ENCODE measurements at regions not wholly inside any gene's neighbourhood (a gene's known extent, or its start where the extent isn't known, plus 50 kb on each side); places are given as distances from the start of the nearest gene placed in this dataset.
A peak's percentile ranks its signal among the peaks of the same experiment; 100 is the strongest.

- Histone ChIP-seq H3K27me3 (ENCODE audit: control insufficient read depth, insufficient read depth, low read length, poor library complexity, severe bottlenecking) (no peaks in the 10 kb centered on the region), H3K4me3 (ENCODE audit: low read length) (no peak overlapping the region), H3K9ac (ENCODE audit: extremely low read depth, low read length, poor library complexity, severe bottlenecking) (no peak overlapping the region), H3K27ac (ENCODE audit: low read depth, low read length) (no peak overlapping the region), H3K9me3 (ENCODE audit: control insufficient read depth, low read length) (peaks cover 55% of the 10 kb centered on the region), H3K36me3 (ENCODE audit: control insufficient read depth, insufficient read depth, low read length) (no peaks in the 10 kb centered on the region), H3K4me1 (ENCODE audit: control insufficient read depth, insufficient read depth, low read length) (peaks cover 2% of the 10 kb centered on the region)
- no peaks in the 10 kb centered on the region for H3K4me1 Mint-ChIP-seq
- WGBS, 2 experiments (ENCODE audit: insufficient coverage in 1 of 2, insufficient read length in 1 of 2), result 79 to 82% methylated on average over 4 of the region's 4 CpGs
- TF ChIP-seq CTCF (conservative IDR thresholded peaks at IDR 0.05), result peak; percentile 81
- H3K9me3 Mint-ChIP-seq, result peaks cover 46% of the 10 kb centered on the region
- no peak for DNase-seq
- no peaks in the 10 kb centered on the region for H3K27me3 Mint-ChIP-seq (ENCODE audit: insufficient read depth)
- H3K27ac Mint-ChIP-seq, result no peak overlapping the region
- H3K36me3 Mint-ChIP-seq (ENCODE audit: low read depth), result peaks cover 8% of the 10 kb centered on the region
- H3K4me3 Mint-ChIP-seq, result no peak overlapping the region
Measured at GRCh38 chr10:90138844-90139243, 437.5 kb downstream of the KIF20B start.

- WGBS, 2 experiments (ENCODE audit: insufficient coverage in 1 of 2, insufficient read length in 1 of 2), result 67 to 96% methylated on average over 1 of the region's 1 CpG
- H3K27me3 ChIP-seq (ENCODE audit: control insufficient read depth, insufficient read depth, low read length, poor library complexity, severe bottlenecking), result no peaks in the 10 kb centered on the region
- no peak for DNase-seq
- peaks cover 25% of the 10 kb centered on the region for H3K9me3 ChIP-seq (ENCODE audit: control insufficient read depth, low read length)
- H3K36me3 ChIP-seq (ENCODE audit: control insufficient read depth, insufficient read depth, low read length), result no peaks in the 10 kb centered on the region
- Mint-ChIP-seq H3K27me3 (ENCODE audit: insufficient read depth) (no peaks in the 10 kb centered on the region), H3K4me1 (no peaks in the 10 kb centered on the region), H3K4me3 (no peak overlapping the region), H3K36me3 (ENCODE audit: low read depth) (peaks cover under 1% of the 10 kb centered on the region), H3K27ac (no peak overlapping the region), H3K9me3 (peaks cover 21% of the 10 kb centered on the region)
- H3K9ac ChIP-seq (ENCODE audit: extremely low read depth, low read length, poor library complexity, severe bottlenecking), result no peak overlapping the region
- H3K27ac ChIP-seq (ENCODE audit: low read depth, low read length), result no peak overlapping the region
- peaks cover 2% of the 10 kb centered on the region for H3K4me1 ChIP-seq (ENCODE audit: control insufficient read depth, insufficient read depth, low read length)
- TF ChIP-seq CTCF (conservative IDR thresholded peaks at IDR 0.05), result no peak
- H3K4me3 ChIP-seq (ENCODE audit: low read length), result no peak overlapping the region
Measured at GRCh38 chr10:90141791-90142190, 440.4 kb downstream of the KIF20B start.

GRCh38 chr10:90143937-90144336 is 442.5 kb downstream of the KIF20B start:
- Histone ChIP-seq H3K4me1 (ENCODE audit: control insufficient read depth, insufficient read depth, low read length) (peaks cover 2% of the 10 kb centered on the region), H3K4me3 (ENCODE audit: low read length) (no peak overlapping the region), H3K27me3 (ENCODE audit: control insufficient read depth, insufficient read depth, low read length, poor library complexity, severe bottlenecking) (no peaks in the 10 kb centered on the region), H3K36me3 (ENCODE audit: control insufficient read depth, insufficient read depth, low read length) (no peaks in the 10 kb centered on the region), H3K9ac (ENCODE audit: extremely low read depth, low read length, poor library complexity, severe bottlenecking) (no peak overlapping the region), H3K27ac (ENCODE audit: low read depth, low read length) (no peak overlapping the region), H3K9me3 (ENCODE audit: control insufficient read depth, low read length) (peaks cover 9% of the 10 kb centered on the region)
- TF ChIP-seq CTCF (conservative IDR thresholded peaks at IDR 0.05), result no peak
- Mint-ChIP-seq H3K36me3 (ENCODE audit: low read depth) (no peaks in the 10 kb centered on the region), H3K9me3 (peaks cover 4% of the 10 kb centered on the region), H3K4me1 (no peaks in the 10 kb centered on the region), H3K27ac (no peak overlapping the region), H3K4me3 (no peak overlapping the region), H3K27me3 (ENCODE audit: insufficient read depth) (no peaks in the 10 kb centered on the region)
- DNase-seq, result no peak
- 90% methylated on average over 1 of the region's 1 CpG; no CpG with 5 or more reads in 1 of the 2 experiments for WGBS, 2 experiments (ENCODE audit: insufficient coverage in 1 of 2, insufficient read length in 1 of 2)
